Activated CD4-positive, alpha-beta T cell treated with anti-CD3 and anti-CD28 coated beads, Interleukin-2, Interleukin-4, amounts not matched to agents 100 ng/mL and 50 ng/mL, durations not matched to agents 16 hours and 8 hours (primary cell): ENCODE measurements at regions not wholly inside any gene's neighbourhood (a gene's known extent, or its start where the extent isn't known, plus 50 kb on each side); places are given as distances from the start of the nearest gene placed in this dataset.
"Not testable (repeated sequence)": the region's sequence is repeated elsewhere in the genome, so short reads cannot be mapped to it uniquely, and the experiment has no call there.

ENCODE experiments used
- DNase-seq: peaks from one replicate; pipeline ENCODE4 v3.0.0-alpha.2; 2020; ENCODE audit warnings: low spot score

DNA sequence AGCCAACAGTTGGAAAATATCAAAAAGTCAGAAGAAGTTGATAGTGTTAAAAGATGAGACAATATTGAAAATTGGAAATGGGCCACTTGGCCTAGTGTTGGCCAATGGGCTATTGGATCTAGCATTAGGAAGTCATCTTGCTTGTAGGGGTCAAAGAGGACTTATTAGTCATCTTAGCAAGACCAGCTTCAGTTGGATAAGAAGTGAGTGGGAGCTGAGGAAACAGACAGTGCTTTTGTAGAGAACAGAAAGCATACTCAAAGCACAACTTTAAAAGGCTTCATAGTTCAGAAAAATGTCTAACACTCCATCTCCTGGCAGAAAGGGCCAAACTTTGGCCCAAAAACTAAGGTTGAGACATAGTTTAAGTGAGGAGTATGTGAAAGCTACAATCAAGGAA, 139.9 kb upstream of the PKN2 start:
- no peak for DNase-seq

DNA sequence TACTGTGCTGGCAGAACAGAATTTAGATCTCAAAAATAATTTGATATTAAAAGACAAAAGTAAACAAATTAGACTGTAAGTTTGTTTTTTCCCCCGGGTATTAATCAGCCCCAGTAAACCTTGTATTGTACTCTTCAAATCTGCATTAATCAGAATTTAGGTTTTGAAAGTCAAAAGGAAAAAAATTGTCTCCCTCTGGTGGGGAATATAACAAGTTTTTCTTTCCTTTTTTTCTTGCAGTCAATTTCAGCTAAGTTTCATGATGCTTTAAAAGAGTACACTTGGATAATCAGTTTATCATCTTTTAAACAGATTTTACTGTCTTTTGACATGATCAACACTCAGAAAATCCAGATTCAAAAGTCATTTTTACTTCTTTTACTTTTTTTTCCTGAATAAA, 134.5 kb upstream of the PKN2 start:
- DNase-seq: no peak

DNA sequence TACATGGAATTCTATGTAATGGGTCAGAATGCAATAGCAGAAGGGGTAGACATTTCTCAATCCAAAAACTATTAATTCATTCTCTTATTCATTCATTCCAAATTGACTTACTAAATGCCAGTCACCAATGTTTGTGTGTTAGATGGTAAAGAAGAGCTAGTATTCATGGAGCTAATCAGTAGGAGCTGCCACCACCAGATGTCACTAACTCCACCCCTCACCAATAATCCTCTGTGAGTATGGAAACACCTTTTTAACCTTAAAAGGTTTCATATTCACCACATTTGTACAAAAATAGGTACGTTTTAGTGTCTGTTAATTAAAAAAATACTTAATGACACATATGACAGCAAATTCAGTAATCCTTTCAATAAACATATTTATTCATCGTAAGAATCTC, 131.8 kb upstream of the PKN2 start:
- DNase-seq: no peak

DNA sequence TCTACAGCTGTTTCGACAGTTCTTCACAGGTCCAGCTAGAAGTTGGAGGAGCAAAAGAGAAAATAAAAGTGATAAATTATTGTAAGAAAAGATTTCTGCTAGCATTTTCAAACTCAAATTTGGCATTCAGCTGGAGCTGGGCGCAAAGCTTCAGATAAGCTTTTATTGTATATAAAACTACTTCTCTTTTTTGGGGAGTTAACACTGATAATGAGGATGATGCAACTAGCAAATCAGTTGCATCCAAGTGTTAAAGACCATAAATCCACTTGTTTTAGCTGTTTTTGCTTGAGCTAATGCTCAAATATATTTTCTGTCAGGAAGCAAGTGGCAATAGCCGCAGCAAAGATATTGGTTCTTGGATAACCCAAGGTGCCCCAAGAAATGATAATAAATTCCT, 127.1 kb upstream of the PKN2 start:
- no peak for DNase-seq

DNA sequence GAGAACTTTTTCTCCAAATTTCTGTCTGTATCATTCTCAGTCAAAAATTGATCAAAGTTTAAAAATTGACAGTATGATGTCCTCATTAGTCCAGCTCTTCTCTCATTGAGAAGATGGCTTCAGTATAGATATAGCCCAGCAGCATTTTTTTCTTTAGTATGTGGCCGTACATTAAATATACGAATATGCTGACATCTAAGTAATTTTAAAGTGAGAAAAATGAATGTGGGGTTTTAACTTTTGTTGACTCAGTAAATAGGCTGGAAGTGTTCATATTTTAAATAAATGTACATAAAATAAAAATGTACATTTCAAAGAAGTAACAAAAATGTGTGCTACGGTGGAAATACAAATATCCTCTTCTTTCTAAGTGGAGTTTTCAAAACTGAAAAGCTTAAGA, 123.5 kb upstream of the PKN2 start:
- DNase-seq: no peak

DNA sequence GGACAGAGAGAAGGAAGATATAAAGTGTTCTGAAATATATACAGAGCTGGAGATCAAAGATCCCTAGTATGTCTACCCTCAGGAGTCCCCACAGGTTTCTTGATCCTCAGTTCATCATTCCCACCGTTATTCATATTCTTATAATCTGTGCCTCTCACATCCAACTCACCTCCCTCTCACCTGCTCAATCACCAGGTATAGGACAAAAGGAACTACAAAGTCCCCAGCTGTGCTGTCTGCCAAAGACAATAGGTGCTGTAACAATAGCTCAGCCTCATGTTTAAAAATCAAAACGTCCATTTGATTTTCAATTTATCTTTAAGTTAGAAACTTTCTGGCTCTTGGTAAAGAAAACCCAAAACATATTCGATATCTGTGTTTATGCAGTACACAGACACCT, 121.1 kb upstream of the PKN2 start:
- DNase-seq: no peak

DNA sequence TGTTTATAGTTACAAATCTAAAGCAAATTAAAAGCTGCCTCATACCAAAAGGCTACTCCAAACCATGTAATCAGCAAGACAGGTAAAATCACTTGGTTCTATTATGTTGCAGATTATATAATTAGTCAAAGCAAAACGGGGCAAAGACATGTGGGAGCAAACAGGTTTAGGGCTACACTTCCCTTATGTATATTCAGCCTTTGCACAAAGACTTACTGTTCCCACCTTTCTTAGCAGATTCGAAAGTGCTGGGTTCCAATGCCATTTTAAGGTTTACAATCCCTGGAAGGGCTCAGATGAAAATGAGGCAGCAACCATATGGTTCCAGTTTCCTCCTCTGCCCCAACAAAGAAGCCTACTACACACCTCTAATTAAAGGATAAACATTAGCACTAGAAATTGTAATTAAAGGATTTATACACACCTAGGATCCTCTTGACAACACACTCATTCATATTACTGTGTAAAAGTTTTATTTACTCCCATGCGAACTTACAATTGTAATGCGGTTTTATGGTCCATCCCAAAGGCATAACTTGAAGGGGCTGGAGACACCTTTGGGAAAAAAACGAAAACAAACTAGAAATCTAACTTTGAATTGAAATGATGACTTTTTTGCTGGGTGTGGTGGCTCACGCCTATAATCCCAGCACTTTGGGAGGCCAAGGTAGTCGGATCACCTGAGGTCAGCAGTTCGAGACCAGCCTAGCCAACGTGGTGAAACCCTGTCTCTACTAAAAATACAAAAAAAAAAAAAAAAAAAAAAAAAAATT, 117.3 kb upstream of the PKN2 start:
- DNase-seq: no peak

DNA sequence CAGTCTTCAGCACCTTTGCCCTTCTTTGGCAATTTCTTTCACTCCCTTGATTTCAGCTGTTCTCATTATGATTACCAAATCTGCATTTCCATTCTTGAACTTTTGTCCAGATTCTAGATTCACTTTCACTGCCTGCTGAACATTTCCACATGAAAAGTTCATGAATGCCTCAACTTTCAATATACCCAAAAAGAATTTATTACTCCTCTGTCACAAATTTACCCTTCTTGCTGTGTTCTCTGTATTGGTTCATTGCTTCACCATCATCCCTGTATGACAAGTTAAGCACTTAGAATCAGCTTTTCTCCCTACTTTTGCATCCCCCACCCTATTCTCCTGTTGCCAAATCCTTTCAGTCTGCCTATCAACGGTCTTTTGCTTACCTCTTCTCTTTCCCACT, 112.6 kb upstream of the PKN2 start:
- no peak for DNase-seq

DNA sequence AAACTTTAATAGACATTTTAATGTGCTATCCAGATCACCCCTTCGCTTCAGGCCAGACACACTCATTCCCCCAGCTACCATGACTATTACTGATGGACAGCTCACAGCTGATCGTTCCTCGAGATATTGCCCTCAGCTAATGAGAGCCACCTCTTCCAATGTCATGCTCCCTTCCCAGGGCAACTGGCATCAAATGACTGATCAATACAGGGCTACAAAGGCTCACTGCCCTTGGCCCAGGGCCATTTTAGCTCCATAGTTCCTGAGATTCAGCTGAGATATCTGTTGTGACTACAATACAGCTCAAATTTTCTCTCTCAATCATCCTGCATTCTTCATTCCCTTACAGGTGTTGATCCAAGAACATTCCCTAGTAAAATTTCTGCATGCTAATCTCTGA, 104.5 kb upstream of the PKN2 start:
- no peak for DNase-seq

DNA sequence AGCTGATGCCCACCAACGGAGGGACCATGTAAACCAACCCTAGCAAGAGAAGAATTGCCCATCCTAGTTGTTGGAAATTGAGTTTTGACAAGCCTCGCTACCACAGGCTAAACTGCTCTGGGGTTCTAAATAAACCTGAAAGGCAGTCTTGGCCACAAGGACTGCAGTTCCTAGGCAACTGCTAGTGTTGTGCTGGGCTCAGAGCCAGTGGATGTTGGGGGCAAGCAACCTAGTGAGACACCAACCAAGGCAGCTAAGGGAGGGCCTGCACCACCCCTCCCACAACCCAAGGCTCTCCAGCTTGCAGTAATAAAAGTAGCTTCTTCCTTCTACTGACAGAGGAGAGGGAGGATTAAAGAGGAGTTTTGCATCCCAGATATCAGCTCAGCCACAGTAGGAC, 102.4 kb upstream of the PKN2 start:
- no peak for DNase-seq

DNA sequence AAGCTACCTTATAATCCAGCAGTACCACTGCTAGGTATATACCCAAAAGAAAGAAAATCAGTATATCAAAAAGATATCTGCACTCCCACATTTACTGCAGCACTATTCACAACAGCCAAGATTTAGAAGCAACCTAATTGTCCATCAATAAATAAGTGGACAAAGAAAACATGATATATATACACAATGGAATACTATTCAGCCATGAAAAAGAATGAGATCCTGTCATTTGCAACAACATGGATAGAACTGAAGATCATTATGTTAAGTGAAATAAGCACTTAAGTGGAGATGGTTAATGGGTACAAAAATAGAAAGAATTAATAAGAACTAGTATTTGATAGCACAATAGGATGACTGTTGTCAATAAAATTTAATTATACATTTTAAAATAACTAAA, 90.7 kb upstream of the PKN2 start:
- DNase-seq: no peak

DNA sequence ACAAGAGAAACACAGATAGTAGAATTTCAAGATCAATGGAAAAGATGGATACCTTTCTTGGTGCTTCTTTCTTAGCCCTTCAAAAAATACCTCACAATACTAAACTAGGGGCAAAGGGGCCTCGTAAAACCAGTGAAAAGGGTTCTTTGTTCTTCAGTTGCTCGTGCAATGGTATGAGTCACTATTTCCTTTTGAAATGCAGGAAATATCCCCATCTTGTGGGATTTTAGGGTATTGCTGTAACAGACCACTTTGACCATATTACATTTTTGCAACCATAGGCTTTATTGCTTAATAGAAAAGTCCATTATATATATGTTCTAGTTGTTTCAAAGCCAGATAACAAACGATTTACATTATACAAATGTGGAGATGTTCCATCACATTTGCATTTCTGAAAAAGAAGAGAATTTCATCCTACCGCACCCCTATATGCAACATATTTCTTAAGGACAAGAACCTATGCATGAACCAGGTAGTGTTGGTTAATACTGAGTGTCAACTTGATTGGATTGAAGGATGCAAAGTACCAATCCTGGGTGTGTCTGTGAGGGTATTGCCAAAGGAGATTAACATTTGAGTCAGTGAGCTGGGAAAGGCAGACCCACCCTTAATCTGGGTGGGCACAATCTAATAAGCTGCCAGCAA, 88.6 kb upstream of the PKN2 start:
- peak; percentile 46 for DNase-seq

DNA sequence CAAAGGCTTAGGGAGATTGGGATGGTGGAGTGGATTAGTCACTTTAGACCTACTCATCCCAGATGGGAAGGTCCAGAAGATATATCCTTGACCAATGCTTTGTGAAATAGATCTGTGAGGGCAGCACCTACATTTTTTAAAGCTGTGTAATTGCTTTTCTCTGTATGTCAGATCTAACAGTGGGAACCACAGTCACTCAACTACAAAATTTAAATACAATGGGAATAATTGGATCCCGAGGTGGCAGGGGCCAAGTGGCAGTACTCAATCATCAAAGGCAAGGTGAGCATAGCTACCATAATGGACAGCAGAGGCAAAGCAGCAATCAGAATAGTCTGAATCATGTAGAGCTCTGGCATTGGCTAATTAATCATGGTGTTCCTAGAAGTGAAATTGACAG, 86.1 kb upstream of the PKN2 start:
- not testable (repeated sequence) for DNase-seq

DNA sequence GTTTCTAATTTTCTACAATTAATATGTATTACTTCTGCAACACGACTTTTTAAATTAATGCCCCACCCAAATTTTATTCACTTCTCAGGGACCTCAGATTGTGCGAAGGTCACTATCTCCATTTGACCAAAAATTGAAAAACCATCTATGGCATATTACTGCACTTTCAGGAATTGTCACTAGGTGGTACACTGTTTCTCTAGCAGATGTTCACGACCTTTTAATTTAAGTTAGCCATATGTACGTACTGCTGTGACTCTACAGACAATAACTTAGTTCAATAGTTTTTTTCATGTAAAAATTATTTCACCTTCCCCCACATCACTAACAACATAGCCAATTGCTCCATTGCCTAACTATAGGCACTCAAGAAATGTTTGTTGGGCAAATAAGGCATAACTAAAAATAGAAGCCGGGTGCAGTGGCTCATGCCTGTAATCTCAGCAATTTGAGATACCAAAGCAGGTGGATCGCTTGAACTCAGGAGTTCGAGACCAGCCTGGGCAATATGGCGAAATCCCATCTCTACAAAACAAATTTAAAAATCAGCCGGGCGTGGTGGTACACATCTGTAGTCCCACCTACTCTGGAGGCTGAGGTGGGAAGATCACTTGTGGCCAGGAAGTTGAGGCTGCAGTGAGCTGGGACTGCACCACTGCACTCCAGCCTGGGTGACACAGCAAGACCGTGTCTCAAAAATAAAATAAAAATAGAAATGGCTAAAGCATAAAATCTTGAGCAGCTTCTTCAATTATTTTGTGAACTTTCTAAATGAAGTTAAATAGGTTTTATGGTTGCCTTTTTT, 75.7 kb upstream of the PKN2 start:
- DNase-seq: peak; percentile 40

DNA sequence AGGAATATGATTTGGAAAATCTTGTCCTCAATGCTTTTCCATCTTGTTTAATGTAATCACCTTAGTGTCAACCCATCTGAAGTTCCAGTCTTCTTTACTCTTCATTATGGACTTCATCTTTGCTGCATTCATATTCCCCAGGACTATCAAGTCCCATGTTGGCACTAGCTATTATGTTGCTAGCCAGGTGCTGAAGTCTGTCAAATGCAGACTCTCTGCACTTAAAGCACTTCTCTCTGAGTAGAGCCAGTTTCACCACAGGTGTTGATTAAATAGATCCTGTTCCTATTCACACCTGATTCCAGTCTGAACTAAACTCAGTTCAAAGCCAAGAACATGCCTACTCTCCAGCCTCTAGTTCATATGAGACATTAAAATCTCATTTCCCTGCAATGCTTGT, 75.0 kb upstream of the PKN2 start:
- DNase-seq: no peak

DNA sequence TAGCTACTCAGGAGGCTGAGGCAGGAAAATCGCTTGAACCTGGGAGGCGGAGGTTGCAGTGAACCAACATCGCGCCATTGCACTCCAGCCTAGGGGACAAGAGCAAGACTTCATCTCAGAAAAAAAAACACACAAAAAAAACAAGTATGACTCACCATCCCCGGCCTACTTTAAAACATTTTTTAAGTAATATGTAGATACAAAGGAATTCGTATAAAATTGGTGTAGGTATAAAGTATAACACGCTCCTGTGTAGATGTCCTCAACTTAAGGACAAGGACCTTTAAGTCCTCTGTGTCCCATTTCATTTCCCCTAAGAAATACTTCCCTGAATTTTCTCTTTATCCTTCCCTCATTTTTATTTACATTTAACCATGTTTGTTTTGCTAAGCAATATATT, 73.4 kb upstream of the PKN2 start:
- no peak for DNase-seq

DNA sequence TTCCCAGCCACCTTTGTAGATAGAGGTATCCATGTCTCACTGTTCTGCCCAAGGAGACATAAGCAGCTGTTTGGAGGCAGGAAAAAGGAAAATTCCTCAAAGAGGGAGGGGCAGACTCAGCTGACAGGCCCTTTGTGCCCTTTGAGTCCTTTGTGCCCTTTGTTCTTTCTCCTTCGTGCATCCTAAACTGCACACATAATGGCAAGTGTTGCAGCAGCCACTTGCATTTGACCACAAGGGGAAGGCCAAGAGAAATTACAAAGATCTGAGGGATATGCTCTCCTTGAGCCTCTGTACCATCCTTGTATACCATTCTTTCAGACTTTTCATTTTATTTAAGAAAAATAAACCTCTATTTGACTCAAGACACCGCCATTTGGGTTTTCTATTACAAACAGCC, 71.8 kb upstream of the PKN2 start:
- DNase-seq: no peak

DNA sequence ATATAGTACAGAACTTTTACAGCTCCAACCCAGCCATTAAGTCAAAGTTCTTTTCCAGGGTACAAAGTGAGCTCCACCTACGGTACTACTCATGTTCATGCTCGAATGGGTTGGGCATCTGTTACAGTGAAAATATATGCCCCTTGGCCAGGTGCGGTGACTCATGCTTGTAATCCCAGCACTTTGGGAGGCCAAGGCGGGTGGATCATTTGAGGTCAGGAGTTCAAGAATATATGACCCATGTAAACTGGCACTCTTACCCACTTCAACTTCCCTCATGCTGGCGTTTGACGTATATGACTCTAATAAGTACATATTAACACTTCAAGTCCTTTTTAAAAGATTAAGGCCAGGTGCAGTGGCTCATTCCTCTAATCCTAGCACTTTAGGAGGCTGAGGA, 71.3 kb upstream of the PKN2 start:
- no peak for DNase-seq

DNA sequence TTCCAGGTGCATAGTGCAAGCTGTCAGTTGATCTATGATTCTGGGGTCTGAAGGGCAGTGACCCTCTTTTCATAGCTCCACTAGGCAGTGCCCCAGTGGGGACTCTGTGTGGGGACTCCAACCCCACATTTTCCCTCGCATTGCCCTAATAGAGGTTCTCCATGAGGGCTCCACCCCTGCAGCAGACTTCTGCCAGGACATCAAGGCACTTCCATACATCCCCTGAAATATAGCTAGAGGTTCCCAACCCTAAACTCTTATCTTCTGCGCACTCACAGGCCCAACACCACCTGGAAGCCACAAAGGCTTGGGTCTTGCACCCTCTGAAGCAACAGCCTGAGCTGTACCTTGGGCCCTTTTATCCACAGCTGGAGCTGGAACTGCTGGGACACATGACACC, 65.7 kb upstream of the PKN2 start:
- no peak for DNase-seq

DNA sequence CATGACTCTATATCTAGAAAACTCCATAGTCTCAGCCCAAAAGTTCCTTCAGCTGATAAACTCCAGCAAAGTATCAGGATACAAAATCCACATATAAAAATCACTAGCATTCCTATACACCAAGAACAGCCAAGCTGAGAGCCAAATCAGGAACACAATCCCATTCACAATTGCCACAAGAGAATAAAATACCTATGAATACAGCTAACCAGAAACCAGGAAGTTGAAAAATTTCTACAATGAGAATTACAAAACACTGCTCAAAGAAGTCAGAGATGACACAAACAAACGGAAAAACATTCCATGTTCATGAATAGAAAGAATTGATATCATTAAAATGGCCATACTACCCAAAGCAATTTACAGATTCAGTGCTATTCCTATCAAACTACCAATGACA, 61.0 kb upstream of the PKN2 start:
- not testable (repeated sequence) for DNase-seq
